ENCODE measurements at regions not wholly inside any gene's neighbourhood (a gene's known extent, or its start where the extent isn't known, plus 50 kb on each side); places are given as distances from the start of the nearest gene placed in this dataset.

DNA sequence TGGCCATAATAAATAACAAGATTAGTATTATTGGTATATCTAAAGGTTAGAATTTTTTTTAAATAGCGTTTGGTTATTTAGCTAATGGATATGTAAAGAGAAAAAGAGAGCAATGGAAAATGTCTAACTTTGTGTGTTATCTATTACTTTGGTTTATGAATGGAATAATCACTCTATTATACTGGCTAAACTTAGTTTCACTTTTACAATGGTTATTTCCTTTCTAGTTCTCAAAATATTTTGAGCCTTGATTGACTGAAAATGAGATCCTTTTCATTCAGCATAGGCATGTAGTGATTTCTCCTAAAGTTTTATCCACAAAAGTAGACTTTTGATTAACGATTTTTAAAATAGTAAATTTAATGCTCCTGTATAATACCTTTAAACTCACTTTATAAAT is 51.6 kb upstream of the MLIP start:
- no peak for DNase-seq (ENCODE audit: low spot score)

DNA sequence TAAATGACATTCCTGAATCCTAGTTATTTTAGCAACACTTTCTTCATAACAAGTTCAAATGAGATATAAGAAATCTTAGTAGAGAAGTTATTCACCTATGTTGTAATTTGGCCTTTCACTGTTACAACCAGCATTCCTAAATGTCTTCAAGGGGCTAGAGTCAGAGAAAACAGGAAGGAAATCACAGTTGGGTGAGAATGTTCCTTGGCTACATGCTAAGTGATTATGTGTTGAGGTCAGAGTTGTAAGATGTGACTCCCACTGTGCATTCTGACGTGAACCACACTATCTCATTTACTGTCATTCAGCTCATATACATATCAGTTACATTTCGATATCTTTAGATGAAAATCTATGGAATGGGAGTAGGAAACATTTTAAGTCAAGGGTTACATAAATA is 51.0 kb upstream of the MLIP start:
- DNase-seq (ENCODE audit: low spot score), result no peak

Measured in CD4-positive, alpha-beta T cell treated with Interleukin-15 for 4 hours (primary cell).